ENCODE measurements at regions not wholly inside any gene's neighbourhood (a gene's known extent, or its start where the extent isn't known, plus 50 kb on each side); places are given as distances from the start of the nearest gene placed in this dataset.

GRCh38 chr3:76131396-76132153 lies 346.2 kb upstream of the ZNF717 start:
- Histone ChIP-seq H3K4me3 (ENCODE audit: low read length) (no peak overlapping the region), H3K4me1 (ENCODE audit: control insufficient read depth, insufficient read depth, low read length) (no peaks in the 10 kb centered on the region), H3K27me3 (ENCODE audit: control insufficient read depth, insufficient read depth) (no peaks in the 10 kb centered on the region), H3K9me3 (ENCODE audit: control insufficient read depth, low read length) (no peaks in the 10 kb centered on the region), H3K27ac (ENCODE audit: low read length) (no peak overlapping the region)
- no peak for ATAC-seq
- WGBS: 56% methylated on average over 7 of the region's 7 CpGs
- no peak for DNase-seq
- intact Hi-C loops (cut with DNase I): no loop called here

GRCh38 chr3:76132154-76132470 lies 346.8 kb upstream of the ZNF717 start:
- H3K4me1 ChIP-seq (ENCODE audit: control insufficient read depth, insufficient read depth, low read length): no peaks in the 10 kb centered on the region
- WGBS: 62% methylated on average over 3 of the region's 3 CpGs
- no peak for DNase-seq

GRCh38 chr3:76134166-76134565 lies 348.8 kb upstream of the ZNF717 start:
- H3K4me1 ChIP-seq (ENCODE audit: control insufficient read depth, insufficient read depth, low read length): no peaks in the 10 kb centered on the region
- intact Hi-C loops (cut with DNase I): no loop called here
- no peak for ATAC-seq
- H3K9me3 ChIP-seq (ENCODE audit: control insufficient read depth, low read length): no peaks in the 10 kb centered on the region
- H3K27ac ChIP-seq (ENCODE audit: low read length): no peak overlapping the region
- H3K27me3 ChIP-seq (ENCODE audit: control insufficient read depth, insufficient read depth): no peaks in the 10 kb centered on the region
- H3K4me3 ChIP-seq (ENCODE audit: low read length): no peak overlapping the region
- WGBS: 65% methylated on average over 6 of the region's 6 CpGs
- no peak for DNase-seq

More at GRCh38 chr3:76132154-76132470, 346.8 kb upstream of the ZNF717 start:
- H3K27me3 ChIP-seq (ENCODE audit: control insufficient read depth, insufficient read depth): no peaks in the 10 kb centered on the region
- H3K9me3 ChIP-seq (ENCODE audit: control insufficient read depth, low read length): no peaks in the 10 kb centered on the region
- no peak overlapping the region for H3K4me3 ChIP-seq (ENCODE audit: low read length)
- ATAC-seq: no peak
- intact Hi-C loops (cut with DNase I): no loop called here
- no peak overlapping the region for H3K27ac ChIP-seq (ENCODE audit: low read length)

GRCh38 chr3:76138921-76139320 lies 353.6 kb upstream of the ZNF717 start:
- no peak overlapping the region for H3K27ac ChIP-seq (ENCODE audit: low read length)
- H3K27me3 ChIP-seq (ENCODE audit: control insufficient read depth, insufficient read depth): no peaks in the 10 kb centered on the region
- ATAC-seq (no peak), DNase-seq (no peak)
- no peaks in the 10 kb centered on the region for H3K9me3 ChIP-seq (ENCODE audit: control insufficient read depth, low read length)
- WGBS: 55% methylated on average over 2 of the region's 2 CpGs
- intact Hi-C loops (cut with DNase I): no loop called here
- no peaks in the 10 kb centered on the region for H3K4me1 ChIP-seq (ENCODE audit: control insufficient read depth, insufficient read depth, low read length)
- H3K4me3 ChIP-seq (ENCODE audit: low read length): no peak overlapping the region

GRCh38 chr3:76147846-76148245 lies 362.5 kb upstream of the ZNF717 start:
- ATAC-seq (no peak), DNase-seq (no peak)
- intact Hi-C loops (cut with DNase I): no loop called here
- Histone ChIP-seq H3K4me1 (ENCODE audit: control insufficient read depth, insufficient read depth, low read length) (no peaks in the 10 kb centered on the region), H3K27ac (ENCODE audit: low read length) (no peak overlapping the region), H3K4me3 (ENCODE audit: low read length) (no peak overlapping the region), H3K9me3 (ENCODE audit: control insufficient read depth, low read length) (no peaks in the 10 kb centered on the region), H3K27me3 (ENCODE audit: control insufficient read depth, insufficient read depth) (no peaks in the 10 kb centered on the region)
- WGBS: 39% methylated on average over 2 of the region's 2 CpGs

GRCh38 chr3:76152028-76152427 lies 366.7 kb upstream of the ZNF717 start:
- 79% methylated on average over 1 of the region's 1 CpG for WGBS
- intact Hi-C loops (cut with DNase I): no loop called here
- no peak for DNase-seq
- H3K4me1 ChIP-seq (ENCODE audit: control insufficient read depth, insufficient read depth, low read length): no peaks in the 10 kb centered on the region
- H3K27ac ChIP-seq (ENCODE audit: low read length): no peak overlapping the region
- H3K27me3 ChIP-seq (ENCODE audit: control insufficient read depth, insufficient read depth): no peaks in the 10 kb centered on the region
- ATAC-seq: no peak
- no peak overlapping the region for H3K4me3 ChIP-seq (ENCODE audit: low read length)
- no peaks in the 10 kb centered on the region for H3K9me3 ChIP-seq (ENCODE audit: control insufficient read depth, low read length)

- ATAC-seq (no peak), DNase-seq (no peak)
- Histone ChIP-seq H3K4me1 (ENCODE audit: control insufficient read depth, insufficient read depth, low read length) (no peaks in the 10 kb centered on the region), H3K27me3 (ENCODE audit: control insufficient read depth, insufficient read depth) (no peaks in the 10 kb centered on the region), H3K4me3 (ENCODE audit: low read length) (no peak overlapping the region), H3K9me3 (ENCODE audit: control insufficient read depth, low read length) (no peaks in the 10 kb centered on the region), H3K27ac (ENCODE audit: low read length) (no peak overlapping the region)
- intact Hi-C loops (cut with DNase I): no loop called here
Observed at GRCh38 chr3:76161856-76162255, 376.5 kb upstream of the ZNF717 start.

- WGBS: 97% methylated on average over 3 of the region's 3 CpGs
- H3K27ac ChIP-seq (ENCODE audit: low read length): no peak overlapping the region
- no peak overlapping the region for H3K4me3 ChIP-seq (ENCODE audit: low read length)
- no peaks in the 10 kb centered on the region for H3K27me3 ChIP-seq (ENCODE audit: control insufficient read depth, insufficient read depth)
- no peaks in the 10 kb centered on the region for H3K4me1 ChIP-seq (ENCODE audit: control insufficient read depth, insufficient read depth, low read length)
- no peak for ATAC-seq
- no peaks in the 10 kb centered on the region for H3K9me3 ChIP-seq (ENCODE audit: control insufficient read depth, low read length)
- DNase-seq: no peak
- intact Hi-C loops (cut with DNase I): no loop called here
Observed at GRCh38 chr3:76171647-76172046, 386.3 kb upstream of the ZNF717 start.

- WGBS: 80% methylated on average over 4 of the region's 4 CpGs
- Histone ChIP-seq H3K27ac (ENCODE audit: low read length) (no peak overlapping the region), H3K27me3 (ENCODE audit: control insufficient read depth, insufficient read depth) (no peaks in the 10 kb centered on the region), H3K9me3 (ENCODE audit: control insufficient read depth, low read length) (no peaks in the 10 kb centered on the region), H3K4me1 (ENCODE audit: control insufficient read depth, insufficient read depth, low read length) (no peaks in the 10 kb centered on the region), H3K4me3 (ENCODE audit: low read length) (no peak overlapping the region)
- ATAC-seq (no peak), DNase-seq (no peak)
- intact Hi-C loops (cut with DNase I): no loop called here
Observed at GRCh38 chr3:76177610-76178009, 392.3 kb upstream of the ZNF717 start.

GRCh38 chr3:76178412-76178811 lies 393.1 kb upstream of the ZNF717 start:
- Histone ChIP-seq H3K27ac (ENCODE audit: low read length) (no peak overlapping the region), H3K4me3 (ENCODE audit: low read length) (no peak overlapping the region), H3K27me3 (ENCODE audit: control insufficient read depth, insufficient read depth) (no peaks in the 10 kb centered on the region), H3K9me3 (ENCODE audit: control insufficient read depth, low read length) (no peaks in the 10 kb centered on the region), H3K4me1 (ENCODE audit: control insufficient read depth, insufficient read depth, low read length) (no peaks in the 10 kb centered on the region)
- DNase-seq (no peak), ATAC-seq (no peak)
- 80% methylated on average over 3 of the region's 3 CpGs for WGBS
- intact Hi-C loops (cut with DNase I): no loop called here

- intact Hi-C loops (cut with DNase I): no loop called here
- Histone ChIP-seq H3K9me3 (ENCODE audit: control insufficient read depth, low read length) (no peaks in the 10 kb centered on the region), H3K27ac (ENCODE audit: low read length) (no peak overlapping the region), H3K27me3 (ENCODE audit: control insufficient read depth, insufficient read depth) (no peaks in the 10 kb centered on the region), H3K4me1 (ENCODE audit: control insufficient read depth, insufficient read depth, low read length) (no peaks in the 10 kb centered on the region), H3K4me3 (ENCODE audit: low read length) (no peak overlapping the region)
- 82% methylated on average over 2 of the region's 2 CpGs for WGBS
- no peak for DNase-seq
- no peak for ATAC-seq
Observed at GRCh38 chr3:76181213-76181612, 395.9 kb upstream of the ZNF717 start.

GRCh38 chr3:76198086-76198485 lies 412.7 kb upstream of the ZNF717 start:
- Histone ChIP-seq H3K27ac (ENCODE audit: low read length) (no peak overlapping the region), H3K27me3 (ENCODE audit: control insufficient read depth, insufficient read depth) (no peaks in the 10 kb centered on the region), H3K9me3 (ENCODE audit: control insufficient read depth, low read length) (no peaks in the 10 kb centered on the region), H3K4me3 (ENCODE audit: low read length) (no peak overlapping the region), H3K4me1 (ENCODE audit: control insufficient read depth, insufficient read depth, low read length) (no peaks in the 10 kb centered on the region)
- intact Hi-C loops (cut with DNase I): no loop called here
- ATAC-seq (no peak), DNase-seq (no peak)
- 73% methylated on average over 1 of the region's 1 CpG for WGBS
